K562 (cell line): ENCODE measurements at regions not wholly inside any gene's neighbourhood (a gene's known extent, or its start where the extent isn't known, plus 50 kb on each side); places are given as distances from the start of the nearest gene placed in this dataset.

Experiments used
- ATAC-seq: fragments of 200-7000 bp; cut with Tn5 transposase; 3 replicates; pipeline ENCODE4 v1.9.1; 2020; ENCODE audit warnings: moderate library complexity
- BruUV-seq: library from RNA; stranded (reverse); fragments of 400-500 nt; replicated peaks from 2 replicates; lab custom pipeline; 2021; lab: Mats Ljungman, UMichigan
- CTCF ChIA-PET: fragments of 300-600 bp; formaldehyde crosslinking; extraction: SDS; loops from one replicate; lab custom pipeline; 2021; ENCODE audit warnings: low intra/inter-chr PET ratio; lab: Yijun Ruan, JAX
- POLR2A ChIA-PET: fragments of 300-600, 350-650 bp; sonication (Branson Sonifier 250); formaldehyde crosslinking; extraction: SDS; loops from one replicate; lab custom pipeline; 2021; ENCODE audit warnings: antibody characterized with exemption, inconsistent platforms; lab: Yijun Ruan, JAX
- DNase-seq, 4 experiments: peaks; one replicate each; pipeline versions ENCODE4 v3.0.0 to v3.0.0-alpha.2; 2011 to 2018; ENCODE audit warnings: low spot score in 3 of 4, mixed read lengths in 3 of 4; ENCODE audit errors: extremely low read depth in 1 of 4
- FAIRE-seq: peaks from 2 replicates; lab custom pipeline; 2011; peaks lifted over from hg19 to GRCh38; lab: Jason Lieb, UNC
- H2AFZ ChIP-seq: 2 replicates; pipeline ENCODE4 v1.6.0; 2011; ENCODE audit warnings: low read depth, low read length, control low read depth, inconsistent platforms
- H3K27ac ChIP-seq: fragments of 200-600 bp; 3 replicates; pipeline ENCODE4 v1.8.0; 2011; ENCODE audit warnings: low read depth, mild to moderate bottlenecking, control low read depth, inconsistent platforms, low read length, moderate library complexity, mixed read lengths; ENCODE audit errors: extremely low read depth
- H3K27me3 ChIP-seq, 2 experiments: fragments of 300-600 bp in 1 of 2; 2 replicates in 1 of 2; 3 replicates in 1 of 2; pipeline versions ENCODE4 v1.6.0 to v1.8.0; 2011; ENCODE audit warnings: inconsistent platforms in 2 of 2, low read length in 2 of 2, mild to moderate bottlenecking in 1 of 2, mixed read lengths in 1 of 2, moderate library complexity in 1 of 2; ENCODE audit not compliant: control insufficient read depth in 2 of 2, insufficient read depth in 2 of 2
- H3K36me3 ChIP-seq: fragments of 300-600 bp; 3 replicates; pipeline ENCODE4 v1.8.0; 2011; ENCODE audit warnings: mild to moderate bottlenecking, low read length, inconsistent platforms; ENCODE audit not compliant: control insufficient read depth, insufficient read depth
- H3K4me1 ChIP-seq, 2 experiments: fragments of 200-600 bp in 1 of 2; replicated peaks in 1 of 2; 2 replicates in 1 of 2; 3 replicates in 1 of 2; pipeline versions ENCODE4 v1.5.1 to v1.8.0; 2011; ENCODE audit warnings: inconsistent platforms in 2 of 2, low read length in 2 of 2, mild to moderate bottlenecking in 1 of 2, mixed read lengths in 1 of 2, moderate library complexity in 1 of 2; ENCODE audit not compliant: control insufficient read depth in 2 of 2, insufficient read depth in 2 of 2
- H3K4me2 ChIP-seq: 2 replicates; pipeline ENCODE4 v1.6.1; 2011; ENCODE audit warnings: low read length, control low read depth, inconsistent platforms, mixed read lengths; ENCODE audit not compliant: insufficient read depth
- H3K4me3 ChIP-seq: fragments of 200-600 bp; sonication (generic), shearing (Covaris generic); 2 replicates; pipeline ENCODE4 v1.5.1; 2016; ENCODE audit warnings: control low read depth, inconsistent platforms
- H3K79me2 ChIP-seq: fragments of 200-600 bp; 3 replicates; pipeline ENCODE4 v1.8.0; 2011; ENCODE audit warnings: low read length, inconsistent platforms; ENCODE audit not compliant: control insufficient read depth, insufficient read depth
- H3K9ac ChIP-seq, 2 experiments: 2 replicates each; pipeline versions ENCODE4 v1.6.0 to v1.6.1; 2011; ENCODE audit warnings: low read depth in 2 of 2, low read length in 2 of 2, control low read depth in 1 of 2, inconsistent platforms in 1 of 2, mild to moderate bottlenecking in 1 of 2, mixed read lengths in 1 of 2; ENCODE audit not compliant: insufficient read depth in 1 of 2
- H3K9me1 ChIP-seq: one replicate; pipeline ENCODE4 v1.6.0; 2011; ENCODE audit warnings: inconsistent platforms, mild to moderate bottlenecking, low read length, moderate library complexity; ENCODE audit not compliant: control insufficient read depth, insufficient read depth
- H3K9me3 ChIP-seq: replicated peaks from 2 replicates; pipeline ENCODE4 v1.5.1; 2011; ENCODE audit warnings: low read depth, low read length, inconsistent platforms; ENCODE audit not compliant: control insufficient read depth, insufficient read depth
- H4K20me1 ChIP-seq: replicated peaks from 2 replicates; pipeline ENCODE4 v1.6.1; 2011; ENCODE audit warnings: low read length, inconsistent platforms, mixed read lengths; ENCODE audit not compliant: control insufficient read depth, insufficient read depth
- BRCA1 ChIP-seq, 2 experiments: fragments of 450-650 bp in 1 of 2; sonication (generic) in 1 of 2; formaldehyde crosslinking in 1 of 2; IDR thresholded peaks; 2 replicates each; pipeline versions ENCODE4 v1.5.0 to v1.6.1; 2017 to 2020; ENCODE audit warnings: mild to moderate bottlenecking in 1 of 2, missing genetic modification reagents in 1 of 2
- CTCF ChIP-seq, 3 experiments: IDR thresholded peaks in 2 of 3; conservative IDR thresholded peaks in 1 of 3; 2 replicates each; pipeline ENCODE4 v1.5.1; 2011 to 2012; ENCODE audit warnings: low read length in 3 of 3, mild to moderate bottlenecking in 3 of 3, control low read depth in 2 of 3, improper control_type of control experiment in 1 of 3, inconsistent platforms in 1 of 3, low read depth in 1 of 3, mixed read lengths in 1 of 3, moderate library complexity in 1 of 3; ENCODE audit not compliant: insufficient read depth in 2 of 3
- PCBP2 ChIP-seq: fragments of 200-400 bp; formaldehyde crosslinking; IDR thresholded peaks from 2 replicates; pipeline ENCODE4 v1.6.1; 2018; ENCODE audit warnings: low read length, low read depth, mild to moderate bottlenecking, moderate library complexity; ENCODE audit not compliant: poor library complexity, severe bottlenecking
- RAD21 ChIP-seq, 2 experiments: fragments of 250-450 bp in 1 of 2; fragments of 450-650 bp in 1 of 2; sonication (Bioruptor Pico) in 1 of 2; formaldehyde crosslinking in 1 of 2; IDR thresholded peaks in 1 of 2; conservative IDR thresholded peaks in 1 of 2; 2 replicates each; pipeline versions ENCODE4 v1.4.0 to v1.8.0; 2020 to 2022; ENCODE audit warnings: mild to moderate bottlenecking in 2 of 2, moderate library complexity in 1 of 2
- SRSF3 ChIP-seq: fragments of 200-400 bp; formaldehyde crosslinking; IDR thresholded peaks from 2 replicates; pipeline ENCODE4 v1.6.1; 2016; ENCODE audit warnings: mild to moderate bottlenecking, low read length, moderate library complexity; ENCODE audit not compliant: insufficient read depth
- WGBS: fragments of 100-300 bp; shearing (Covaris generic); methylation state at CpG from one replicate; pipeline ENCODE4 v1.1.6; 2016; ENCODE audit warnings: low coverage, mixed read lengths; ENCODE audit not compliant: insufficient coverage; ENCODE audit errors: missing lambda C conversion rate; 5-methylcytosine and 5-hydroxymethylcytosine counted together
- in situ Hi-C: fragments of 300-500 bp; cut with MboI; formaldehyde crosslinking; loops from 4 replicates; pipeline ENCODE4 v1.15.0; 2018; ENCODE audit warnings: inconsistent platforms, mixed read lengths
- intact Hi-C: fragments of 100-400 bp; cut with micrococcal nuclease; formaldehyde crosslinking; loops from 2 replicates; pipeline ENCODE4 v1.14.2; 2022

DNA sequence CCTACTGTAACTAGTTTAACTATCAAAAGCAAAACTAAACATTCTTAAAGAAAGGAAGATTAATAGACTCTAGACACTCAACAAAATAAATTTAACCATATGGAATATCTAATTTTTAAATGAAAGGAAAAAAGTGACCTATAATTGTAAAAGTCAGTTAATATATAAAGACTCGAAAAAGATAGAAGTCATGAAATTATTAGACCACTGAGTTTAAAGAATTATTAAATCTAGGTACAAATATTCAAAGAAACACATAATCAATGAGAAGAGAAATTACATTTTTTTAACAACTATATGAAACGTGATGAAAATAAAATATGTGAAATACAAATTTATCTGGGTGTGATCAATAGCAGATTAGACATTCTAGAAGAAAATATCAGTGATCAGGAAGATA lies 706.8 kb upstream of the PCDH20 start:
- in situ Hi-C loops, result no loop called here
- CTCF ChIA-PET, result no interaction called here
- no TSS peak for BruUV-seq
- TF ChIP-seq BRCA1 (IDR thresholded peaks at IDR 0.05) (peak; percentile 78; the same call in 1 of the 2 replicates), BRCA1 (CRISPR knock-in tag; IDR thresholded peaks at IDR 0.05) (no peak), SRSF3 (no peak)
- H2AFZ ChIP-seq, result no peak overlapping the region
- H3K9me3 ChIP-seq, result no peaks in the 10 kb centered on the region
- H3K27ac ChIP-seq, result no peak overlapping the region
- H3K9ac ChIP-seq, result no peak overlapping the region
- no peaks in the 10 kb centered on the region for H3K4me1 ChIP-seq
- no peaks in the 10 kb centered on the region for H3K36me3 ChIP-seq
- H3K4me3 ChIP-seq, result no peak overlapping the region
- WGBS, result 0% methylated on average over 2 of the region's 2 CpGs
- H4K20me1 ChIP-seq, result no peaks in the 10 kb centered on the region
- ATAC-seq (no peak), FAIRE-seq (no peak), DNase-seq (no peak)
- intact Hi-C loops, result no loop called here
- H3K79me2 ChIP-seq, result no peaks in the 10 kb centered on the region
- H3K27me3 ChIP-seq, result no peaks in the 10 kb centered on the region
- H3K4me2 ChIP-seq, result no peak overlapping the region
- POLR2A ChIA-PET, result no interaction called here
- H3K9me1 ChIP-seq, result no peaks in the 10 kb centered on the region

- DNase-seq, result no peak
- in situ Hi-C loops, result no loop called here
- Histone ChIP-seq H2AFZ (no peak overlapping the region), H3K27me3 (no peaks in the 10 kb centered on the region), H3K4me1 (no peaks in the 10 kb centered on the region), H3K9ac (no peak overlapping the region), H3K4me3 (no peak overlapping the region), H3K79me2 (no peaks in the 10 kb centered on the region), H3K9me1 (no peaks in the 10 kb centered on the region), H4K20me1 (no peaks in the 10 kb centered on the region), H3K27ac (no peak overlapping the region), H3K36me3 (no peaks in the 10 kb centered on the region), H3K9me3 (no peaks in the 10 kb centered on the region), H3K4me2 (no peak overlapping the region)
- no peak for TF ChIP-seq PCBP2
- peak; percentile 91 for TF ChIP-seq BRCA1 (IDR thresholded peaks at IDR 0.05)
- no peak for TF ChIP-seq BRCA1 (CRISPR knock-in tag; IDR thresholded peaks at IDR 0.05)
- TF ChIP-seq RAD21 (CRISPR knock-in tag; conservative IDR thresholded peaks at IDR 0.05 in 1 of 2, IDR thresholded peaks at IDR 0.05 in 1 of 2), result peak; percentile 18 to 46; a peak in 3 of 4 replicates
- 0 out of 6 replicates have a peak, but pooled peaks of 1 of the 3 experiments have one; percentile 11 for TF ChIP-seq CTCF (IDR thresholded peaks at IDR 0.05 in 2 of 3, conservative IDR thresholded peaks at IDR 0.05 in 1 of 3; ENCODE audit: insufficient read depth in 2 of 3, low read depth in 1 of 3, low read length in 3 of 3)
- POLR2A ChIA-PET, result no interaction called here
- no peak for ATAC-seq
- FAIRE-seq, result no peak
- intact Hi-C loops, result no loop called here
- CTCF ChIA-PET, result no interaction called here
- BruUV-seq, result no TSS peak
- WGBS, result 0% methylated on average over 5 of the region's 5 CpGs
These were observed 704.4 kb upstream of the PCDH20 start for GRCh38 chr13:62119739-62120700.
